T-helper 17 cell (primary cell): ENCODE measurements at regions not wholly inside any gene's neighbourhood (a gene's known extent, or its start where the extent isn't known, plus 50 kb on each side); places are given as distances from the start of the nearest gene placed in this dataset.

Experiments
- ATAC-seq: fragments of 150-1000 bp; cut with Tn5 transposase; 2 replicates; pipeline ENCODE4 v1.10.0; 2021; ENCODE audit warnings: mild to moderate bottlenecking, moderate library complexity
- DNase-seq, 3 donors: peaks; one replicate each; pipeline versions ENCODE4 v3.0.0 to v3.0.0-alpha.2; 2020 to 2021
- H3K9me3 ChIP-seq: one replicate; pipeline ENCODE4 v1.7.0; 2013; ENCODE audit warnings: low read length, mild to moderate bottlenecking; ENCODE audit not compliant: control insufficient read depth, poor library complexity, severe bottlenecking
- H3K27ac Mint-ChIP-seq: one replicate; pipeline ENCODE4 v1.8.0; 2022; ENCODE audit warnings: mild to moderate bottlenecking, moderate library complexity, mixed read lengths
- H3K27me3 Mint-ChIP-seq: one replicate; pipeline ENCODE4 v1.8.0; 2022; ENCODE audit warnings: mixed read lengths
- H3K36me3 Mint-ChIP-seq: one replicate; pipeline ENCODE4 v1.8.0; 2022; ENCODE audit warnings: low read depth, mixed read lengths
- H3K4me1 Mint-ChIP-seq: one replicate; pipeline ENCODE4 v1.8.0; 2022; ENCODE audit warnings: mild to moderate bottlenecking, mixed read lengths
- H3K4me3 Mint-ChIP-seq: one replicate; pipeline ENCODE4 v1.8.0; 2022; ENCODE audit warnings: mild to moderate bottlenecking, moderate library complexity, mixed read lengths

- Mint-ChIP-seq H3K36me3 (peaks cover 2% of the 10 kb centered on the region), H3K4me1 (no peaks in the 10 kb centered on the region), H3K4me3 (no peak overlapping the region), H3K27me3 (peaks cover 48% of the 10 kb centered on the region), H3K27ac (no peak overlapping the region)
- ATAC-seq (no peak), DNase-seq (no peak)
- H3K9me3 ChIP-seq: no peaks in the 10 kb centered on the region
Measured at GRCh38 chr14:101394374-101394773, 166.9 kb upstream of the DIO3 start.

GRCh38 chr14:101395779-101396178 is 165.5 kb upstream of the DIO3 start:
- peaks cover 2% of the 10 kb centered on the region for H3K36me3 Mint-ChIP-seq
- no peak overlapping the region for H3K27ac Mint-ChIP-seq
- peaks cover 3% of the 10 kb centered on the region for H3K4me1 Mint-ChIP-seq
- no peak overlapping the region for H3K4me3 Mint-ChIP-seq
- DNase-seq: no peak
- H3K9me3 ChIP-seq: no peaks in the 10 kb centered on the region
- ATAC-seq: no peak
- peaks cover 57% of the 10 kb centered on the region for H3K27me3 Mint-ChIP-seq

- no peak for DNase-seq
- H3K27me3 Mint-ChIP-seq: peaks cover 60% of the 10 kb centered on the region
- no peak for ATAC-seq
- H3K4me3 Mint-ChIP-seq: no peak overlapping the region
- no peaks in the 10 kb centered on the region for H3K9me3 ChIP-seq
- peaks cover 6% of the 10 kb centered on the region for H3K4me1 Mint-ChIP-seq
- H3K27ac Mint-ChIP-seq: no peak overlapping the region
- H3K36me3 Mint-ChIP-seq: peaks cover 2% of the 10 kb centered on the region
Measured at GRCh38 chr14:101397206-101397605, 164.1 kb upstream of the DIO3 start.

- Mint-ChIP-seq H3K27me3 (peaks cover 68% of the 10 kb centered on the region), H3K4me1 (peaks cover 6% of the 10 kb centered on the region), H3K27ac (no peak overlapping the region)
Measured at GRCh38 chr14:101398011-101398410, 163.3 kb upstream of the DIO3 start.

GRCh38 chr14:101399737-101400517 is 161.4 kb upstream of the DIO3 start:
- no peaks in the 10 kb centered on the region for H3K9me3 ChIP-seq
- ATAC-seq (no peak), DNase-seq (no peak)
- H3K27me3 Mint-ChIP-seq: peaks cover 70% of the 10 kb centered on the region
- H3K4me1 Mint-ChIP-seq: peaks cover 8% of the 10 kb centered on the region
- no peak overlapping the region for H3K27ac Mint-ChIP-seq
- H3K36me3 Mint-ChIP-seq: peaks cover 2% of the 10 kb centered on the region
- no peak overlapping the region for H3K4me3 Mint-ChIP-seq

More at GRCh38 chr14:101398011-101398410, 163.3 kb upstream of the DIO3 start:
- DNase-seq (no peak), ATAC-seq (no peak)
- no peaks in the 10 kb centered on the region for H3K9me3 ChIP-seq
- Mint-ChIP-seq H3K36me3 (peaks cover 2% of the 10 kb centered on the region), H3K4me3 (no peak overlapping the region)

- ATAC-seq (no peak), DNase-seq (no peak)
- no peak overlapping the region for H3K4me3 Mint-ChIP-seq
- no peak overlapping the region for H3K27ac Mint-ChIP-seq
- H3K36me3 Mint-ChIP-seq: peaks cover 2% of the 10 kb centered on the region
- no peaks in the 10 kb centered on the region for H3K9me3 ChIP-seq
- H3K4me1 Mint-ChIP-seq: peaks cover 8% of the 10 kb centered on the region
- H3K27me3 Mint-ChIP-seq: peaks cover 73% of the 10 kb centered on the region
Measured at GRCh38 chr14:101400830-101401229, 160.5 kb upstream of the DIO3 start.

GRCh38 chr14:101402936-101403660 is 158.2 kb upstream of the DIO3 start:
- Mint-ChIP-seq H3K4me3 (no peak overlapping the region), H3K27ac (no peak overlapping the region), H3K27me3 (peaks cover 84% of the 10 kb centered on the region), H3K4me1 (peaks cover 8% of the 10 kb centered on the region), H3K36me3 (peaks cover 2% of the 10 kb centered on the region)
- ATAC-seq: no peak
- H3K9me3 ChIP-seq: no peaks in the 10 kb centered on the region
- no peak for DNase-seq

- DNase-seq: no peak
- ATAC-seq: no peak
- no peaks in the 10 kb centered on the region for H3K36me3 Mint-ChIP-seq
- peaks cover 8% of the 10 kb centered on the region for H3K4me1 Mint-ChIP-seq
- peaks cover 85% of the 10 kb centered on the region for H3K27me3 Mint-ChIP-seq
- no peaks in the 10 kb centered on the region for H3K9me3 ChIP-seq
- H3K4me3 Mint-ChIP-seq: no peak overlapping the region
- H3K27ac Mint-ChIP-seq: no peak overlapping the region
Measured at GRCh38 chr14:101404426-101405170, 156.7 kb upstream of the DIO3 start.

- H3K9me3 ChIP-seq: no peaks in the 10 kb centered on the region
- Mint-ChIP-seq H3K4me3 (no peak overlapping the region), H3K27ac (no peak overlapping the region), H3K27me3 (peaks cover 83% of the 10 kb centered on the region), H3K36me3 (no peaks in the 10 kb centered on the region), H3K4me1 (peaks cover 11% of the 10 kb centered on the region)
- DNase-seq: no peak
- ATAC-seq: no peak
Measured at GRCh38 chr14:101405171-101405883, 156.0 kb upstream of the DIO3 start.

GRCh38 chr14:101406921-101407320 is 154.4 kb upstream of the DIO3 start:
- H3K4me3 Mint-ChIP-seq: no peak overlapping the region
- H3K27ac Mint-ChIP-seq: no peak overlapping the region
- H3K9me3 ChIP-seq: no peaks in the 10 kb centered on the region
- peaks cover 7% of the 10 kb centered on the region for H3K4me1 Mint-ChIP-seq
- no peaks in the 10 kb centered on the region for H3K36me3 Mint-ChIP-seq
- no peak for DNase-seq
- ATAC-seq: no peak
- peaks cover 75% of the 10 kb centered on the region for H3K27me3 Mint-ChIP-seq

- DNase-seq (no peak), ATAC-seq (no peak)
- Mint-ChIP-seq H3K27ac (no peak overlapping the region), H3K27me3 (peaks cover 77% of the 10 kb centered on the region), H3K4me3 (no peak overlapping the region), H3K36me3 (no peaks in the 10 kb centered on the region), H3K4me1 (peaks cover 7% of the 10 kb centered on the region)
- no peaks in the 10 kb centered on the region for H3K9me3 ChIP-seq
Measured at GRCh38 chr14:101407328-101407727, 154.0 kb upstream of the DIO3 start.

- Mint-ChIP-seq H3K27me3 (peaks cover 77% of the 10 kb centered on the region), H3K27ac (no peak overlapping the region)
Measured at GRCh38 chr14:101408077-101408831, 153.0 kb upstream of the DIO3 start.

More at GRCh38 chr14:101408077-101408831, 153.0 kb upstream of the DIO3 start:
- no peak for ATAC-seq
- Mint-ChIP-seq H3K4me3 (no peak overlapping the region), H3K4me1 (peaks cover 7% of the 10 kb centered on the region), H3K36me3 (no peaks in the 10 kb centered on the region)
- no peak for DNase-seq
- no peaks in the 10 kb centered on the region for H3K9me3 ChIP-seq
